A549 (cell line): ENCODE measurements at regions not wholly inside any gene's neighbourhood (a gene's known extent, or its start where the extent isn't known, plus 50 kb on each side); places are given as distances from the start of the nearest gene placed in this dataset.
"Not testable (repeated sequence)": the region's sequence is repeated elsewhere in the genome, so short reads cannot be mapped to it uniquely, and the experiment has no call there.

Experiments used
- ATAC-seq, 2 experiments: fragments of 200-7000 bp in 1 of 2; fragments of >200 bp in 1 of 2; cut with Nextera tagmentation in 1 of 2; cut with Tn5 transposase in 1 of 2; 3 replicates each; pipeline versions ENCODE4 v1.8.0 to v1.9.1; 2018 to 2020; ENCODE audit warnings: mild to moderate bottlenecking in 1 of 2, moderate library complexity in 1 of 2
- CTCF ChIA-PET: fragments of 300-600 bp; sonication (Branson Sonifier 250); formaldehyde crosslinking; extraction: SDS; loops from one replicate; lab custom pipeline; 2021; ENCODE audit warnings: antibody characterized with exemption, inconsistent platforms; lab: Yijun Ruan, JAX
- POLR2A ChIA-PET: fragments of 350-600 bp; formaldehyde crosslinking; extraction: SDS; loops from one replicate; lab custom pipeline; 2021; ENCODE audit warnings: antibody characterized with exemption, inconsistent platforms; lab: Yijun Ruan, JAX
- DNase-seq, 2 experiments: peaks; one replicate each; pipeline versions ENCODE4 v3.0.0 to v3.0.0-alpha.2; 2011 to 2016; ENCODE audit warnings: low read depth in 1 of 2, low spot score in 1 of 2
- FAIRE-seq: peaks from 2 replicates; lab custom pipeline; 2011; peaks lifted over from hg19 to GRCh38; lab: Jason Lieb, UNC
- H3K27ac ChIP-seq, 2 experiments: fragments of >200 bp; sonication (Bioruptor Twin); formaldehyde crosslinking; 3 replicates each; pipeline ENCODE4 v1.5.1; 2016 to 2017
- H3K4me1 ChIP-seq: fragments of >200 bp; sonication (Bioruptor Twin); formaldehyde crosslinking; 3 replicates; pipeline ENCODE4 v1.6.1; 2016
- H3K4me2 ChIP-seq: fragments of >200 bp; sonication (Bioruptor Twin); formaldehyde crosslinking; 3 replicates; pipeline ENCODE4 v1.6.1; 2016
- H3K4me3 ChIP-seq: fragments of >200 bp; sonication (Bioruptor Twin); formaldehyde crosslinking; 3 replicates; pipeline ENCODE4 v1.5.1; 2016
- H3K9me3 ChIP-seq: fragments of >200 bp; sonication (Bioruptor Twin); formaldehyde crosslinking; 3 replicates; pipeline ENCODE4 v1.6.1; 2016
- ATOH8 ChIP-seq: fragments of 250-450 bp; sonication (Bioruptor Pico); IDR thresholded peaks from 2 replicates; pipeline ENCODE4 v1.5.0; 2020; ENCODE audit warnings: low read depth, mild to moderate bottlenecking, moderate library complexity
- CEBPB ChIP-seq, 2 experiments: fragments of >200 bp in 1 of 2; sonication (Bioruptor Twin) in 1 of 2; formaldehyde crosslinking in 1 of 2; IDR thresholded peaks; 2 replicates each; pipeline ENCODE4 v1.6.1; 2012 to 2016
- CHD2 ChIP-seq: fragments of 150-350 bp; IDR thresholded peaks from 2 replicates; pipeline ENCODE4 v1.6.1; 2014; ENCODE audit warnings: low read length; ENCODE audit not compliant: partially characterized antibody
- CHD4 ChIP-seq: fragments of 200-600 bp; sonication (generic); IDR thresholded peaks from 2 replicates; pipeline ENCODE4 v1.6.1; 2016; ENCODE audit warnings: antibody characterized with exemption, mild to moderate bottlenecking, borderline replicate concordance
- CTCF ChIP-seq: fragments of >200 bp; sonication (Bioruptor Twin); formaldehyde crosslinking; IDR thresholded peaks from 3 replicates; pipeline ENCODE4 v1.5.1; 2016
- E2F6 ChIP-seq: IDR thresholded peaks from 2 replicates; pipeline ENCODE4 v1.6.1; 2012; ENCODE audit warnings: low read depth, borderline replicate concordance
- FOSL2 ChIP-seq, 2 experiments: fragments of 450-650 bp in 1 of 2; fragments of >200 bp in 1 of 2; sonication (Bioruptor Twin) in 1 of 2; formaldehyde crosslinking; IDR thresholded peaks; 2 replicates each; pipeline versions ENCODE4 v1.5.0 to v1.6.1; 2016 to 2020; ENCODE audit warnings: mild to moderate bottlenecking in 1 of 2, moderate library complexity in 1 of 2
- FOXS1 ChIP-seq: fragments of 250-450 bp; sonication (Bioruptor Pico); IDR thresholded peaks from 2 replicates; pipeline ENCODE4 v1.5.0; 2020; ENCODE audit warnings: mild to moderate bottlenecking, moderate library complexity
- GATA3 ChIP-seq: IDR thresholded peaks from 2 replicates; pipeline ENCODE4 v1.6.1; 2012; ENCODE audit warnings: borderline replicate concordance
- HEYL ChIP-seq: fragments of 250-450 bp; sonication (Bioruptor Pico); IDR thresholded peaks from 2 replicates; pipeline ENCODE4 v1.8.0; 2021; ENCODE audit warnings: mild to moderate bottlenecking, moderate library complexity
- HMGXB4 ChIP-seq: fragments of 250-450 bp; sonication (Bioruptor Pico); IDR thresholded peaks from 2 replicates; pipeline ENCODE4 v1.5.0; 2021; ENCODE audit warnings: mild to moderate bottlenecking, moderate library complexity, borderline replicate concordance
- HOXB13 ChIP-seq: fragments of 250-450 bp; sonication (Bioruptor Pico); IDR thresholded peaks from 2 replicates; pipeline ENCODE4 v1.5.0; 2020; ENCODE audit warnings: low read depth, mild to moderate bottlenecking, moderate library complexity
- JUN ChIP-seq, 2 experiments: fragments of >200 bp; sonication (Bioruptor Twin); formaldehyde crosslinking; IDR thresholded peaks; 2 replicates in 1 of 2; 3 replicates in 1 of 2; pipeline ENCODE4 v1.6.1; 2016 to 2017
- KDM1A ChIP-seq: fragments of 200-600 bp; sonication (generic); IDR thresholded peaks from 2 replicates; pipeline ENCODE4 v1.6.1; 2016; ENCODE audit warnings: low read depth, mild to moderate bottlenecking
- NFE2L2 ChIP-seq: fragments of 150-350 bp; conservative IDR thresholded peaks from 2 replicates; pipeline ENCODE4 v1.6.1; 2014; ENCODE audit warnings: low read length
- NPAS2 ChIP-seq: fragments of 250-450 bp; sonication (Bioruptor Pico); IDR thresholded peaks from 2 replicates; pipeline ENCODE4 v1.8.0; 2022; ENCODE audit warnings: mild to moderate bottlenecking, moderate library complexity, borderline replicate concordance
- POLR2A ChIP-seq: IDR thresholded peaks from 2 replicates; pipeline ENCODE4 v1.6.1; 2012; ENCODE audit warnings: mild to moderate bottlenecking, low read length
- RARB ChIP-seq: fragments of 250-450 bp; sonication (Bioruptor Pico); IDR thresholded peaks from 2 replicates; pipeline ENCODE4 v1.8.0; 2021; ENCODE audit warnings: mild to moderate bottlenecking, moderate library complexity
- SMC3 ChIP-seq: fragments of >200 bp; sonication (Bioruptor Twin); formaldehyde crosslinking; IDR thresholded peaks from 3 replicates; pipeline ENCODE4 v1.6.1; 2018; ENCODE audit warnings: inconsistent platforms
- ZFP36 ChIP-seq: fragments of 450-650 bp; IDR thresholded peaks from 2 replicates; pipeline ENCODE4 v1.6.1; 2014; ENCODE audit warnings: borderline replicate concordance; ENCODE audit not compliant: partially characterized antibody
- ZNF302 ChIP-seq: fragments of 250-450 bp; sonication (Bioruptor Pico); IDR thresholded peaks from 2 replicates; pipeline ENCODE4 v1.9.0; 2021; ENCODE audit warnings: inconsistent platforms, mild to moderate bottlenecking, moderate library complexity
- ZSCAN20 ChIP-seq: fragments of 250-450 bp; sonication (Bioruptor Pico); IDR thresholded peaks from 2 replicates; pipeline ENCODE4 v1.8.0; 2022; ENCODE audit warnings: mild to moderate bottlenecking, moderate library complexity
- WGBS: methylation state at CpG from one replicate; pipeline ENCODE4 v1.1.6; 2017; ENCODE audit errors: missing lambda C conversion rate; 5-methylcytosine and 5-hydroxymethylcytosine counted together

GRCh38 chr12:60212159-60213000 is 616.6 kb downstream of the SLC16A7 start:
- no peak for ATAC-seq
- Histone ChIP-seq H3K4me3 (no peak overlapping the region), H3K4me2 (no peak overlapping the region), H3K27ac (no peak overlapping the region), H3K4me1 (no peaks in the 10 kb centered on the region), H3K9me3 (no peaks in the 10 kb centered on the region)
- ChIA-PET CTCF (no interaction called here), POLR2A (no interaction called here)
- 83% methylated on average over 3 of the region's 3 CpGs for WGBS
- TF ChIP-seq CTCF (no peak), CHD2 (no peak), POLR2A (no peak), CHD4 (no peak), HEYL (CRISPR knock-in tag) (no peak), E2F6 (no peak), ZFP36 (no peak), RARB (CRISPR knock-in tag) (no peak), JUN (IDR thresholded peaks at IDR 0.05) (no peak), ATOH8 (no peak), ZNF302 (CRISPR knock-in tag) (no peak), KDM1A (no peak), FOSL2 (IDR thresholded peaks at IDR 0.05) (no peak), FOSL2 (CRISPR knock-in tag; IDR thresholded peaks at IDR 0.05) (no peak), FOXS1 (CRISPR knock-in tag) (no peak), NPAS2 (CRISPR knock-in tag) (no peak), ZSCAN20 (CRISPR knock-in tag) (no peak), HOXB13 (CRISPR knock-in tag) (no peak)
- no peak for DNase-seq
- no peak for FAIRE-seq

- FAIRE-seq, CTCF ChIA-PET, ATAC-seq: not testable (repeated sequence)
These were observed 617.4 kb downstream of the SLC16A7 start for GRCh38 chr12:60213272-60213671.

GRCh38 chr12:60216226-60216625 is 620.4 kb downstream of the SLC16A7 start:
- DNase-seq = no peak
- no peak for ATAC-seq
- FAIRE-seq = no peak
- TF ChIP-seq GATA3 (no peak), CHD4 (no peak), NFE2L2 (no peak), HMGXB4 (CRISPR knock-in tag) (no peak), CEBPB (IDR thresholded peaks at IDR 0.05) (no peak), SMC3 (no peak), ZNF302 (CRISPR knock-in tag) (no peak)
- CTCF ChIA-PET = no interaction called here
- no peaks in the 10 kb centered on the region for H3K4me1 ChIP-seq
- 62% methylated on average over 5 of the region's 5 CpGs for WGBS
- POLR2A ChIA-PET = no interaction called here
- H3K9me3 ChIP-seq = no peaks in the 10 kb centered on the region
- no peak overlapping the region for H3K27ac ChIP-seq
- H3K4me2 ChIP-seq = no peak overlapping the region
- H3K4me3 ChIP-seq = no peak overlapping the region

More at GRCh38 chr12:60213272-60213671, 617.4 kb downstream of the SLC16A7 start:
- H3K27ac ChIP-seq, POLR2A ChIA-PET, H3K4me1 ChIP-seq, H3K9me3 ChIP-seq, H3K4me2 ChIP-seq, DNase-seq, H3K4me3 ChIP-seq: not testable (repeated sequence)
- WGBS = 47% methylated on average over 3 of the region's 3 CpGs
